HepG2 (cell line): ENCODE measurements at regions not wholly inside any gene's neighbourhood (a gene's known extent, or its start where the extent isn't known, plus 50 kb on each side); places are given as distances from the start of the nearest gene placed in this dataset.

Source experiments
- IRF2 ChIP-seq: IDR thresholded peaks from 2 replicates; pipeline ENCODE4 v1.6.1; 2018; ENCODE audit warnings: missing genetic modification reagents, missing compliant biosample characterization
- MLXIP ChIP-seq: sonication (generic); formaldehyde crosslinking; IDR thresholded peaks from 2 replicates; pipeline ENCODE4 v1.9.0; 2021; ENCODE audit warnings: missing genetic modification reagents, borderline replicate concordance
- PLRG1 ChIP-seq: fragments of 450-650 bp; conservative IDR thresholded peaks from 2 replicates; pipeline ENCODE4 v1.6.1; 2016
- POLR2A ChIP-seq, 2 experiments: IDR thresholded peaks; 2 replicates each; pipeline ENCODE4 v1.6.1; 2011; ENCODE audit warnings: low read depth in 2 of 2, low read length in 2 of 2, mild to moderate bottlenecking in 1 of 2, moderate library complexity in 1 of 2; ENCODE audit not compliant: insufficient read depth in 1 of 2
- WIZ ChIP-seq: sonication (generic); formaldehyde crosslinking; IDR thresholded peaks from 2 replicates; pipeline ENCODE4 v1.5.1; 2020; ENCODE audit warnings: mild to moderate bottlenecking, missing genetic modification reagents
- ZNF431 ChIP-seq: sonication (generic); formaldehyde crosslinking; IDR thresholded peaks from 2 replicates; pipeline ENCODE4 v1.9.0; 2022; ENCODE audit warnings: missing genetic modification reagents, low read depth, mild to moderate bottlenecking, borderline replicate concordance
- ZNF512B ChIP-seq: sonication (generic); formaldehyde crosslinking; IDR thresholded peaks from 2 replicates; pipeline ENCODE4 v1.5.1; 2020; ENCODE audit warnings: missing genetic modification reagents, mild to moderate bottlenecking, borderline replicate concordance
- ZSCAN30 ChIP-seq: sonication (generic); formaldehyde crosslinking; IDR thresholded peaks from 2 replicates; pipeline ENCODE4 v1.5.0; 2020; ENCODE audit warnings: mild to moderate bottlenecking, missing genetic modification reagents
- TF ChIP-seq, protein P1 (sequence below): sonication (generic); formaldehyde crosslinking; conservative IDR thresholded peaks from 2 replicates; pipeline ENCODE4 v1.8.0; 2022; ENCODE audit warnings: low read depth, missing genetic modification reagents

GRCh38 chr1:68868606-68869005, 371.7 kb upstream of the DEPDC1 start (continued):
- TF ChIP-seq, protein P1, sequence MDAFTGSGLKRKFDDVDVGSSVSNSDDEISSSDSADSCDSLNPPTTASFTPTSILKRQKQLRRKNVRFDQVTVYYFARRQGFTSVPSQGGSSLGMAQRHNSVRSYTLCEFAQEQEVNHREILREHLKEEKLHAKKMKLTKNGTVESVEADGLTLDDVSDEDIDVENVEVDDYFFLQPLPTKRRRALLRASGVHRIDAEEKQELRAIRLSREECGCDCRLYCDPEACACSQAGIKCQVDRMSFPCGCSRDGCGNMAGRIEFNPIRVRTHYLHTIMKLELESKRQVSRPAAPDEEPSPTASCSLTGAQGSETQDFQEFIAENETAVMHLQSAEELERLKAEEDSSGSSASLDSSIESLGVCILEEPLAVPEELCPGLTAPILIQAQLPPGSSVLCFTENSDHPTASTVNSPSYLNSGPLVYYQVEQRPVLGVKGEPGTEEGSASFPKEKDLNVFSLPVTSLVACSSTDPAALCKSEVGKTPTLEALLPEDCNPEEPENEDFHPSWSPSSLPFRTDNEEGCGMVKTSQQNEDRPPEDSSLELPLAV (CRISPR knock-in tag) = no peak
- TF ChIP-seq IRF2 (CRISPR knock-in tag) (no peak), MLXIP (CRISPR knock-in tag) (no peak), ZNF512B (no peak), ZNF431 (CRISPR knock-in tag) (no peak), PLRG1 (no peak), POLR2A (IDR thresholded peaks at IDR 0.05; ENCODE audit: insufficient read depth in 1 of 2, low read depth in 2 of 2, low read length in 2 of 2) (no peak), WIZ (CRISPR knock-in tag) (no peak), ZSCAN30 (CRISPR knock-in tag) (no peak)
